Dermis blood vessel endothelial cell (primary cell): ENCODE measurements at regions not wholly inside any gene's neighbourhood (a gene's known extent, or its start where the extent isn't known, plus 50 kb on each side); places are given as distances from the start of the nearest gene placed in this dataset.
"Not testable (repeated sequence)": the region's sequence is repeated elsewhere in the genome, so short reads cannot be mapped to it uniquely, and the experiment has no call there.

Source experiments
- DNase-seq: peaks from one replicate; pipeline ENCODE4 v3.0.0; 2010

DNA sequence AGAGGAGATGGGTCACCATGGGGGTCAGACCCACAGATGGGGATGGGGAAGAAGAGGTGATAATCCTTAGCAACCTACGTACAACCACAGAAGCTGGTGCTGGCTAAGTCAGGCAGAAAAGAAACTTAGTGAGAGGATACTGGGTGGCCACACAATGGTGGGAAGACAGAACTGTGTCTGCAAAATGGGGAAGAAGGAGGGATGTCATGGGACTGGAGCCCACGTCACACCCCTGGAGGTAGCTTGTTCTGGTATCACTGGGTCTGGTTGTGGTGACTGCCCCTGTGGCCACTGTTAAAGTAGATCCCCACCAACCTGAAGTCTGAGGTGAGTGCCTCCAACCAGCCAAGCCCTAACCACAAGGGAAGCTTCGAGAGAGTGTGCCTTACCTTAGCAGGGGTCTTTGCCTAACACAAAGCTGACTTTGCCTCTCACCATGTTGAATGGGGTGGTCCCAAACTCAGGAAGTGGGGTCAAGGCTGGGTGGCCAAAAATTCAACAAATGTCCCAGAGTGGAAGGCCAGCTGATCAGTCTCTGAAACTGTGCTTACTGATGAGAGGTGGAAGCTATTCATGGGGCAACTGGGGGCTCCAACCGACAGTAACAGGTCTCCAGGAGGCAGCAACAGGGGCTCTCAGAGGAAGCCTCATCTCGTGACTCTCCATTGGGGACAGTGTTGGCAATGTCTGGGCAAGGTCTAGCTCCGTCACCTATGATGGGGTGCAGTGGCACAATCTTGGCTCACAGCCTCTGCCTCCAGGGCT, 64.8 kb upstream of the SLC1A4 start:
- no peak for DNase-seq

- DNase-seq: not testable (repeated sequence)
These were observed 63.1 kb upstream of the SLC1A4 start for GRCh38 chr2:64925930-64926722.

DNA sequence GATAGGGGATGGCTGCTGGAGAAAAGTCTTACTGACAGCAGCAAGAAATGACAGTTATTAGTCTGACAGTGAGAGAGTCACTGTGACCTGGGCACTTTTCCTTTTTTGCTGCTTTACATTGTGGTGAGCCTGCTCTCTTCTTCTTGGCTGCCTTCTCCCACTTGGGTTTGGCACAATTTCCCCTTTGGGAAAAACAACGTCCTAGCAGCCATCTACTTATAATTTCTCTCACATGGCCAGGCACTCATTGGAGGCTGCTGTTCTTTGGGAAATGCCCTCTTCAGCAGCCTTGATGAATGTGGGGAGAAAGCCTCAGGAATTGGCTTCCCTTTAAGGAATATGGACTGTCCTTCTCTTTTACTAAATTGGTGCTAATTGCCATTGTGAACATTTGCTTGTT, 60.4 kb upstream of the SLC1A4 start:
- DNase-seq: no peak

- DNase-seq: no peak
These were observed 59.9 kb upstream of the SLC1A4 start for GRCh38 chr2:64929333-64929732.

DNA sequence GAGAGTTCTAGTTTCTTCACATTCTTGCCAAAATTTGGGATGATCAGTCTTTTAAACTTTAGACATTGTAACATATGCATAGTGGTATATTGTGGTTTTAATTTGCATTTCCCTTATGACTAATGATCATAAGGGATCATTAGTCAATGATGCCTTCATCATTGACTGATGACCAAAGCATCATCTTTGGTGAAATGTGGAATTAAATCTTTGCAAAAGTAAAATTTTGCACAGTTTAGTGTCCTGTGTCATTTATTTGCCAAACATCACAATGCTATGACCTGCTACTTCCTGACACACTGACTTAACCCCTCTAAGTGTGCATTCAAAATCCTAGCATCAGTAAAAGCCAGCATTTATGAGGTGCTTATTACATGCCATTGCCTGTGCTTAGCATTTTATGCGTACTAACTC, 58.9 kb upstream of the SLC1A4 start:
- DNase-seq: no peak

DNA sequence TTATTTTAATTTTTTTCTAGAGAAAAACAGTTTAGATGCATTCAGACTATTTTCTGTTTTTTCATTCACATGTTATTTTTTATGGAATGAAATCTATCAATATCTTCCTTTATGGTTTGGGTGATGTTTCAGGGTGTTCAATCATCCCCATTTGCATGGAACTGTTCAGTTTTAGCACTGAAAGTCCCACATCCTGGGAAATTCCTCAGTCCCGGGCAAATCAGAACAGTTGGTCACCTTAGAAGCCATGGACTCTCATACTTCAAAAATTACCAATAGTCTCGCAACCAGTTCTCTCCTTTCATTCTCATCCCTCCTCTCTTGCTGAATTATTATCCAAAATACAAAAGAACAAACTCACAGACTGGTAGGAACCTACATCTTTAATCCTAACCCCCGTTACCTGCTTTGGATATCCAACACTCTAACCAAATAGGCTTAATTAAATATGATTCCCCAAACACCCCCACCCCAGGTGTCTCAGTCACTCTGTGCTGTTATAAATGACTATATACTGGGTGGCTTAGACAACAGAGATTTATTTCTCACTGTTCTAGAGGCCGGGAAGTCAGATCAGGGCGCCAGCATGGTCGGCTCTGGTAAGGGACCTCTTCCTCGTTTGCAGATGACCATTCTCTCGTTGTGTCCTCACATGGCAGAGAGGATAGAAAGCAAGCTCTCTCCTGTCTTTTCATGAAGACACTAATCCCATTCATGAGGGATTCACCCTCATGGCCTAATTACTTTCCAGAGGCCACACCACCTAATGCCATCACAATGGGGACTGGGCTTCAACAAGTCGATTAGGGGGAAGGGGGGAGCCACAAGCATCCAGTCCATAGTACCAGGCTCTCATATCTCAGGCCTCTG, 57.7 kb upstream of the SLC1A4 start:
- no peak for DNase-seq

- no peak for DNase-seq
These were observed 57.2 kb upstream of the SLC1A4 start for GRCh38 chr2:64932116-64932370.

DNA sequence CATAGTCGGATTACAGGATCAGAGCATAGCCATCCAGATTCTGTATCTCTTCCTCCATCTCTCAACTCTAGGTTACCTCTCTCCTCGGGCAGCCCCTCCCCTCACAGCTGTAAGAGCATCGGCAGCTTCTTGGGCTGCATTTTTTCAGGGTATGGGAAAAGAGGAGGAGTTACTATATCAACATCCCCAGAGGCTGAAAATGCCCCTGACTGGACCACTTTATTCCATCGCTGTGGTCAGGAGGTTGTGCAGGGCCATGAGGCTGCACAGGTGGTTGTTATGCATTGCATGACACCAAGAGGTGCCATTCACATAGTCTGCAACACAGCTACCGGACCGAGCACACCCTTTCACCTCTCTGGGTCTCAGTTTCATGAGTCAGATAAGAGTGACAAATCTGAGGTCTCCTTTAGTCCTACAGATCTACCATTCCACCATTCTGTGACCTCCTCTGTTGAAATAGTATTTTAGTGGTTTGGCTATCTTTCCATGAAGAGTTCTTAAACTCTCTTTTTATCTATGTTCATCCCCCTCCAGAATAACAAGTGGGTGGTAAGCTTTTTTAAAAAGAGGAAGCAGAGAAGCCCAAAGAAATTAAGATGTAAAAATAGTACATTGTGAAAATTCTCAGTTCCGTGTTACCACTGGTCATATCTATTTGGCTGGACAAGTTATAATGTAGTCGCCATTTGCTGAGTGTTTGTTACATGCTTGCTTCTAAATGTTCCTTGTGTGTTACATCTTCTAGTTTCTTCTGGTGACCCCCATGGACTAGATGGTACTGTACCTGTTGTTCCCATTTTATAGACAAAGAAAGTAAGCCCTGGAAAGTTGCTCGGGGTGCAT, 56.6 kb upstream of the SLC1A4 start:
- no peak for DNase-seq

DNA sequence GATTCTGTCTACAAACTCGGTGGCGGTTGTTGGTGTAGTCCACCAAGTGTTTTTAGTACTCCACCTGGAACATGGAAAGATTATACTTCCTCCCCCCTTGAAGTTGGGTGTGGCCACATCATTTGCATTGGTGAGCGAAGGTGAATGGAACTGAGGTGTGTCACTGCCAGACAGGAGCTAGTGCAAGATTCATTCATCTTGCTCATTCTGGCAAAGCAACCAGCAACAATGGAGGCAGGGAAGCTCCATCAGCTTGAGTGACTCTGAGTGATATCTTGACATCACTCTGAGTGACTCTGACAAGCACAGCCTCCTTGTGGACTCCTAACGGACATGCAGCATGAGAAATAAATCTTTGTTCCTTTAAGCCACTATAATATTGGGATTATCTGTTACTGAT, 54.7 kb upstream of the SLC1A4 start:
- DNase-seq: no peak

GRCh38 chr2:64936809-64937208, 52.4 kb upstream of the SLC1A4 start:
- no peak for DNase-seq

GRCh38 chr2:64937314-64937686, 51.9 kb upstream of the SLC1A4 start:
- not testable (repeated sequence) for DNase-seq

DNA sequence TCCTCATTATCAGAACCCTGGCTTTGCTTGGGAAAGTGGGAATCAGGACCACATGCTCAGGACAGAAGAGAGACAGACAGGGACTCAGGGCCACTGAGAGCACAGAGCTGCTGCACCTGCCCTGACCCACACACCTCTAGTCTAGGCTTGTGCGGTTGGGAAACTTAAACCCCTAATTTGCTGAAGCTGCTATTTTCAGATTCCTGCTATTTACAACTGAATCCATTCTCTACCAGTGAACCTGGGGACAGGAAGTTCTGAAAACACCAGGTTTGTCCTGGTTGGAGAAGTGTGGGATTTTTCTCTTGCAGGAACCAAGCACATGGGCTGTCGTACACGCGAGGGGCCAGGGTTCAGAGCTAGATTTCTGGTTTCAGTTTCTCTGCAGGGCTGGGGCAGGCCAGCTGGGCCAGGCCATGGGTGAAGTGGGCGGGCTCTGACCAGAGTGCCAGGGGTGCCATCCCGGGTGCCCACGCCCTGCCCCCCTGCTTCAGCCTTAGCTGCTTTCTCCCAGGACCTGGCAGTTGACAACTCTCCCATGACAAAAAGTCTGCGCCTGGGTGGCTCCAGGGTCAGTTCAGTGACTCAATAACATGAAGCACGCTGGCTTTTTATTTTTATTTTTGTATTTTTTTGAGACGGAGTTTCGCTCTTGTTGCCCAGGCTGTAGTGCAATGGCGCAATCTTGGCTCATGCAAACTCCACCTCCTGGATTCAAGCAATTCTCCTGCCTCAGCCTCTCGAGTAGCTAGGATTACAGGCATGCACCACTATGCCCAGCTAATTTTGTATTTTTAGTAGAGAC, 51.3 kb upstream of the SLC1A4 start:
- no peak for DNase-seq

DNA sequence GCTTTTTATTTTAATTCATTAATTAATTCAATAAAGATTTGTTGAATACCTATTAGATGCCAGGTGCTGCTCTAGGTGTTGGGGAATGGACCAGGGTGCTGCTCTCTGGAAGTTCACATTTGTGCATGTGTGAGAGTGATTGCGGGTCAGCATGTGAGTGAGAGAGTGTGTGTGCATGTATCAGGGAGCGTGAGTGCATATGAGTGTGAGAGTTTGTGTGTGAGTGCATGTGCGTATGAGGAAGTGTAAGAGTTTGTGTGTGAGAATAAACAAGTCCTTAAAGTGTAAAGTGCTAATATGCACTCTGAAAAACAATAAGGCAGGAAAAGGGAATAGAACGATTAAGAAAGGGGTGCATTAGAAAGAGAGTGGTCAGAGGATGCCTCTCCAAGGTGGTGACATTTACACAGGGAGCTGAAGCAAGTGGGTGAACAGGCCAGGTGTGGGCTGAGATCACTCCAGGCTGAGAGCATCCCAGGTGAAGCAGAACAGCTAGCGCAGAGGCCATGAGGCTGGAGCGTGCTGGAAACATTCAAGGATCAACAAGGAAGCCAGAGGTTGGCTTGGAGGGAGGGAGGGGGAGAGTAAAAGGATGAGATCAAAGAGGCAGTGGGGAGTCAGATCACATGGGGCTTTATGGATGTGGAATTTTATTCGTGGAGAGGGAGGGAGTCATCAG, 50.5 kb upstream of the SLC1A4 start:
- DNase-seq: no peak

DNA sequence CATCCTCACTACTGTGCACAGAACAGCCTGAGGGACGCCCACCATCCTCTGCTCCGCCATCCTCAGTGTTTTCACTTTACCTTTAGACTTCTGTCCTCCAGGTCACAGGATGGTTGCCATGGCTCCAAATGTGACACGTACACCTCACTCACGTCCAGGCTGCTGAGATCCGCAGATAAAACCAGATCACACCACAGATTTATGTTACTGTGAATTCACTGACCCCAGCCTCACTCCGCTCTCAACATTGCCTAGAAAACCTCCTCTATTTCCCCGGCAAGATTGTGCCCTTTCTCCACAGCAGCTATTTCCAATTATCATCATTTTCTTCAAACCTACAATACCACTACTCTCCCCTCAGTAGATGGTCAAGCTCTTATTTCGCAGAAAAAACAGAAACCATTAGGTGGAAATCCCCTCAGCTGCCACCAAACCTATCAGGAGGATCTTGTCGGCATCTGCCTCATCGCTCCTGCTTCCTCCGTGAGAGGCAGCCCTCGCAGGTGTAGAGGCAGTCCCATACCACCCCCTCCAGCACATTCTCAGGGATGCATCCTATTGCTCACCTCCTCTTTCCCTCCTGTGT, 49.8 kb upstream of the SLC1A4 start:
- DNase-seq: no peak
